ENCODE measurements at regions not wholly inside any gene's neighbourhood (a gene's known extent, or its start where the extent isn't known, plus 50 kb on each side); places are given as distances from the start of the nearest gene placed in this dataset.

DNA sequence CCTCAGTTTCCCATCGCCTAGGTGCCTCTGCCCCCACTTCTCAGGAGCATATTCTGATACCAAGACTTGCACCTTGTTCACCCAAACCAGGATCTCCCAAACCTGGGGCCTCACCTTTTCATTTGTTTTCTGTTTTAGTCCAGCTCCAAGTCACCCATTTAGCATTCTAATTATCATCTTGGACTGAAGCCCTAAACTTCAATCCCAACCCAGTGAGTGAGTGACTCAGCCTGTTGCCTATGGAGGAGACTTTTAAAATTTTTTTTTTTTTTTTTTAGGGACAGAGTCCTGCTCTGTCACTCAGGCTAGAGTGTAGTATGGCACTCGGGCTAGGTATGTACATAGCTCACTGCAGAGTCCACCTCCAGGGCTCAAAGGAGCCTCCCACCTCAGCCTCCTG is 378.9 kb upstream of the AUTS2 start:
- TF ChIP-seq POLR2A (IDR thresholded peaks at IDR 0.05) (no peak), EP300 (IDR thresholded peaks at IDR 0.05) (no peak)
- TF ChIP-seq, protein P1, sequence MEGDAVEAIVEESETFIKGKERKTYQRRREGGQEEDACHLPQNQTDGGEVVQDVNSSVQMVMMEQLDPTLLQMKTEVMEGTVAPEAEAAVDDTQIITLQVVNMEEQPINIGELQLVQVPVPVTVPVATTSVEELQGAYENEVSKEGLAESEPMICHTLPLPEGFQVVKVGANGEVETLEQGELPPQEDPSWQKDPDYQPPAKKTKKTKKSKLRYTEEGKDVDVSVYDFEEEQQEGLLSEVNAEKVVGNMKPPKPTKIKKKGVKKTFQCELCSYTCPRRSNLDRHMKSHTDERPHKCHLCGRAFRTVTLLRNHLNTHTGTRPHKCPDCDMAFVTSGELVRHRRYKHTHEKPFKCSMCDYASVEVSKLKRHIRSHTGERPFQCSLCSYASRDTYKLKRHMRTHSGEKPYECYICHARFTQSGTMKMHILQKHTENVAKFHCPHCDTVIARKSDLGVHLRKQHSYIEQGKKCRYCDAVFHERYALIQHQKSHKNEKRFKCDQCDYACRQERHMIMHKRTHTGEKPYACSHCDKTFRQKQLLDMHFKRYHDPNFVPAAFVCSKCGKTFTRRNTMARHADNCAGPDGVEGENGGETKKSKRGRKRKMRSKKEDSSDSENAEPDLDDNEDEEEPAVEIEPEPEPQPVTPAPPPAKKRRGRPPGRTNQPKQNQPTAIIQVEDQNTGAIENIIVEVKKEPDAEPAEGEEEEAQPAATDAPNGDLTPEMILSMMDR (IDR thresholded peaks at IDR 0.05): no peak
- no peaks in the 10 kb centered on the region for H3K36me3 ChIP-seq
- H3K9me3 ChIP-seq: no peaks in the 10 kb centered on the region
- no peak overlapping the region for H3K27ac ChIP-seq
- no peak overlapping the region for H3K4me3 ChIP-seq
- DNase-seq: no peak
- no peaks in the 10 kb centered on the region for H3K4me1 ChIP-seq (ENCODE audit: insufficient read depth)
- WGBS, 3 donors: 84 to 97% (median 88%) methylated on average over 2 of the region's 2 CpGs
- intact Hi-C loops (cut with DNase I): no loop called here
- no peaks in the 10 kb centered on the region for H3K27me3 ChIP-seq

DNA sequence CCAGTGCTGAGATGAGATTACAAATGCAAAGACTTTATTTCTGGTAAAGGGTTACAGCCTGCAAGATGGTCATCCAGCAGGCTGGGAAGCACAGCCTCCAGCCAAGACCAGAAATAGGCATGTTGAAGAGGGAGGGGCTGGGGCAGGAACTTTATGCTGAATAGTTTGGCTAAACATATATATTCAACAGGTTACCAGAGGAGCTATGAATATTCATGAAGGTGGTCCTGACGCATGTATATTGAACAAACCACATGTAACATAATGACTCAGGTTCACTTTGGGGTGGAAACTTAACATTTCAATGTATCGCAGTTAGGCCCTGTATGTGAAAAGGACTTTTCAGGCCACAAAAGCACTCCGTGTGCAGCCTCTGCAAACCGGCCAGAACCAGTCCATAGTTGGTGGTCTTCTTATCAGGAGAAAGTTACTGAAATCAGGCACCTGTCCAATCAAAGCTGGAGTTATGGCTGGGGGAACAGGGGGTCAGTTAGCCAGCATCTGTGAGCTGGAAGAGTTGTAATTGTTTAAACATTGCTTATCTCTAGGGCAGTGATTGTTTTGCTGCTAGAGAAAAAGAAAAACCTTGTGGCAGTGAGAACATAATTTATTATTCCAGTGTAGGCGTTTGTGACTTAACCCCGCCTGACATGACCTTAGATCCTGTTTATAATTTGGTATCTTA is 372.9 kb upstream of the AUTS2 start:
- DNase-seq: no peak
- Histone ChIP-seq H3K27ac (no peak overlapping the region), H3K27me3 (no peaks in the 10 kb centered on the region), H3K36me3 (no peaks in the 10 kb centered on the region), H3K4me3 (no peak overlapping the region), H3K4me1 (ENCODE audit: insufficient read depth) (no peaks in the 10 kb centered on the region), H3K9me3 (no peaks in the 10 kb centered on the region)
- intact Hi-C loops (cut with DNase I): no loop called here
- WGBS, 3 donors: 46 to 49% (median 47%) methylated on average over 6 of the region's 6 CpGs
- TF ChIP-seq, protein P1 (IDR thresholded peaks at IDR 0.05): no peak
- TF ChIP-seq POLR2A (IDR thresholded peaks at IDR 0.05) (no peak), EP300 (IDR thresholded peaks at IDR 0.05) (no peak)

GRCh38 chr7:69228212-69228811 is 370.0 kb upstream of the AUTS2 start:
- intact Hi-C loops (cut with DNase I): no loop called here
- no peak overlapping the region for H3K4me3 ChIP-seq
- no peaks in the 10 kb centered on the region for H3K36me3 ChIP-seq
- H3K27ac ChIP-seq: no peak overlapping the region
- H3K4me1 ChIP-seq (ENCODE audit: insufficient read depth): no peaks in the 10 kb centered on the region
- TF ChIP-seq, protein P1 (IDR thresholded peaks at IDR 0.05): no peak
- TF ChIP-seq EP300 (IDR thresholded peaks at IDR 0.05): no peak
- TF ChIP-seq POLR2A (IDR thresholded peaks at IDR 0.05): no peak
- WGBS, 3 donors: 88 to 92% (median 90%) methylated on average over 5 of the region's 5 CpGs
- DNase-seq: no peak
- no peaks in the 10 kb centered on the region for H3K9me3 ChIP-seq
- no peaks in the 10 kb centered on the region for H3K27me3 ChIP-seq

DNA sequence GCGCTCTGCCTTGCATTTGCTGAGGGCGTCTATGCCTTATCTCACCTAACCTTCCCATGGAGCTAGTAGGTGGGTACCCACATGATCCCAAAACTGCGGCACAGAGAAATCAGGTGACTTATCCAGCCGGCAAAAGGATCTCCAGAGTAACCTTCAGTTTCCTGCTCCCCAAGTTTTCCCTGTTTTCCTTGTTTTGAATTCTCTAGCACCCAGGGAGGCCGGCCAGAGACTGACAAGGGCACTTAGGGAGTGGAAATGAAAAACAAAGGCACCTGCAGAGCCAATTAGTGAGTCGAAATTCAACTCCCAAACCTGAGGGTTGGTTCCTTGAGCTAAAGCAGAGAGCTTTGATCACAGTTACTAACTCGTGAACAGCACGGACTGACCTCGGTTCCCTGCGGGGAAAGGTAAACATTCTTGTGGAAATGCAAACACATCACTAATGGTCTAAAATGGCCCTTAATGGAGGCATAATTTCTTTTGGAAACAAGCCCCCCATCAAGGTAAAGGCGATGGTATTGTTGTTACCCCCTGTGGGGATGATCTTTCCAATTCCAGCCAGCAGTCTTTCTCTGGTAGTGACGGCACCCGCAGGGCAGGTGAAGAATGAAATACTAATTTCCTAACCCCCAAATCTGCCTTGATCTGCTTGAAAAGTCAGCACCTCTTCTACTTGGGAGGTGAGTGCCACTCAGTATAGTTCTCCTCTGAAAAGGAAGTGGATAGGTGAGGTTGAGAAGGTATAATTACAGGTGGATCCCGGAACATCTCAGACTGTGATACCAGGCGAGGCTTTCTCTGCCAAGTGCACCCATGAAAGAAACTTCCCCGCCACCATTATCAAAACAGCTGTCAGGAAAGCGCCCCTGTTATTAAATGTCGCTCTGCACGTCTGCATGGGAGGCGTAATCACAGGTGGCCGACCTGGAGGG is 365.6 kb upstream of the AUTS2 start:
- intact Hi-C loops (cut with DNase I): no loop called here
- no peak overlapping the region for H3K4me3 ChIP-seq
- no peak overlapping the region for H3K27ac ChIP-seq
- DNase-seq: no peak
- H3K27me3 ChIP-seq: no peaks in the 10 kb centered on the region
- H3K4me1 ChIP-seq (ENCODE audit: insufficient read depth): no peaks in the 10 kb centered on the region
- TF ChIP-seq POLR2A (IDR thresholded peaks at IDR 0.05): no peak
- TF ChIP-seq EP300 (IDR thresholded peaks at IDR 0.05): no peak
- TF ChIP-seq, protein P1 (IDR thresholded peaks at IDR 0.05): no peak
- 36 to 49% (median 43%) methylated on average over 21 of the region's 21 CpGs for WGBS, 3 donors
- no peaks in the 10 kb centered on the region for H3K9me3 ChIP-seq
- no peaks in the 10 kb centered on the region for H3K36me3 ChIP-seq

Measured in ovary (tissue), 7 donors.